K562 (cell line): ENCODE measurements at regions not wholly inside any gene's neighbourhood (a gene's known extent, or its start where the extent isn't known, plus 50 kb on each side); places are given as distances from the start of the nearest gene placed in this dataset.
"Not testable (repeated sequence)": the region's sequence is repeated elsewhere in the genome, so short reads cannot be mapped to it uniquely, and the experiment has no call there.

Experiments
- CBX2 ChIP-seq: fragments of 200-600 bp; sonication (generic); IDR thresholded peaks from one replicate; pipeline ENCODE4 v1.6.1; 2012; ENCODE audit warnings: mild to moderate bottlenecking, low read length, inconsistent platforms; ENCODE audit not compliant: insufficient read depth, poor library complexity, severe bottlenecking
- CTCF ChIP-seq, 3 experiments: IDR thresholded peaks in 2 of 3; conservative IDR thresholded peaks in 1 of 3; 2 replicates each; pipeline ENCODE4 v1.5.1; 2011 to 2012; ENCODE audit warnings: low read length in 3 of 3, mild to moderate bottlenecking in 3 of 3, control low read depth in 2 of 3, improper control_type of control experiment in 1 of 3, inconsistent platforms in 1 of 3, low read depth in 1 of 3, mixed read lengths in 1 of 3, moderate library complexity in 1 of 3; ENCODE audit not compliant: insufficient read depth in 2 of 3
- TBL1XR1 ChIP-seq, 2 experiments: IDR thresholded peaks; 2 replicates each; pipeline ENCODE4 v1.6.1; 2012; ENCODE audit warnings: improper control_type of control experiment in 2 of 2, low read length in 2 of 2, mild to moderate bottlenecking in 1 of 2

- TF ChIP-seq CTCF (IDR thresholded peaks at IDR 0.05 in 2 of 3, conservative IDR thresholded peaks at IDR 0.05 in 1 of 3; ENCODE audit: insufficient read depth in 2 of 3, low read depth in 1 of 3, low read length in 3 of 3); TBL1XR1 (IDR thresholded peaks at IDR 0.05; ENCODE audit: low read length in 2 of 2); CBX2: not testable (repeated sequence)
Measured at GRCh38 chr22:41039641-41040040, 52.8 kb upstream of the EP300 start.
